Thyroid gland (tissue), 4 donors: ENCODE measurements at regions not wholly inside any gene's neighbourhood (a gene's known extent, or its start where the extent isn't known, plus 50 kb on each side); places are given as distances from the start of the nearest gene placed in this dataset.

ENCODE experiments used
- DNase-seq, 2 donors: peaks; one replicate each; pipeline ENCODE4 v3.0.0-alpha.2; 2019
- H3K27ac ChIP-seq, 3 donors: fragments of 200-600 bp; sonication (generic); 1 replicate in 2 of 3; 2 replicates in 1 of 3; pipeline ENCODE4 v1.5.1; 2016 to 2019; ENCODE audit warnings: mild to moderate bottlenecking in 1 of 3, moderate library complexity in 1 of 3
- H3K27me3 ChIP-seq: fragments of 200-600 bp; sonication (generic); one replicate; pipeline ENCODE4 v1.5.1; 2019
- H3K36me3 ChIP-seq, 2 donors: fragments of 200-600 bp; sonication (generic); one replicate each; pipeline ENCODE4 v1.5.1; 2016 to 2019
- H3K4me1 ChIP-seq, 2 donors: fragments of 200-600 bp; sonication (generic); one replicate each; pipeline ENCODE4 v1.5.1; 2017 to 2019
- H3K4me3 ChIP-seq, 3 donors: fragments of 200-600 bp; sonication (generic); replicated peaks in 1 of 3; 1 replicate in 2 of 3; 2 replicates in 1 of 3; pipeline ENCODE4 v1.5.1; 2016; ENCODE audit warnings: mild to moderate bottlenecking in 1 of 3
- H3K9me3 ChIP-seq: fragments of 200-600 bp; sonication (generic); one replicate; pipeline ENCODE4 v1.5.1; 2017
- POLR2A ChIP-seq, 2 donors: fragments of 450-650 bp; IDR thresholded peaks; one replicate each; pipeline ENCODE4 v1.6.1; 2017; ENCODE audit warnings: antibody characterized with exemption in 2 of 2, mild to moderate bottlenecking in 2 of 2, moderate library complexity in 1 of 2
- WGBS, 2 donors: methylation state at CpG; one replicate each; pipeline ENCODE4 v1.1.5; 2017; 5-methylcytosine and 5-hydroxymethylcytosine counted together
- intact Hi-C: fragments of 100-400 bp; cut with DNase I; formaldehyde crosslinking; loops from one replicate; pipeline ENCODE4 v1.15.1; 2023
- TF ChIP-seq, protein P1 (sequence below), 6 experiments: fragments of 200-600 bp in 3 of 6; fragments of 450-650 bp in 3 of 6; sonication (generic) in 3 of 6; IDR thresholded peaks; one replicate each; pipeline ENCODE4 v1.5.1; 2016 to 2019; ENCODE audit warnings: antibody characterized with exemption in 6 of 6, mild to moderate bottlenecking in 2 of 6, inconsistent platforms in 1 of 6, moderate library complexity in 1 of 6

GRCh38 chr3:111315930-111316587 is 225.9 kb upstream of the CD96 start:
- intact Hi-C loops, result no loop called here
- 53 to 56% methylated on average over 4 of the region's 4 CpGs for WGBS, 2 donors
- no peaks in the 10 kb centered on the region for H3K4me1 ChIP-seq
- H3K4me3 ChIP-seq, result no peak overlapping the region
- DNase-seq, result no peak
- H3K9me3 ChIP-seq, result no peaks in the 10 kb centered on the region
- H3K27ac ChIP-seq, result no peak overlapping the region
- H3K27me3 ChIP-seq, result no peaks in the 10 kb centered on the region
- no peaks in the 10 kb centered on the region for H3K36me3 ChIP-seq
- TF ChIP-seq, protein P1, sequence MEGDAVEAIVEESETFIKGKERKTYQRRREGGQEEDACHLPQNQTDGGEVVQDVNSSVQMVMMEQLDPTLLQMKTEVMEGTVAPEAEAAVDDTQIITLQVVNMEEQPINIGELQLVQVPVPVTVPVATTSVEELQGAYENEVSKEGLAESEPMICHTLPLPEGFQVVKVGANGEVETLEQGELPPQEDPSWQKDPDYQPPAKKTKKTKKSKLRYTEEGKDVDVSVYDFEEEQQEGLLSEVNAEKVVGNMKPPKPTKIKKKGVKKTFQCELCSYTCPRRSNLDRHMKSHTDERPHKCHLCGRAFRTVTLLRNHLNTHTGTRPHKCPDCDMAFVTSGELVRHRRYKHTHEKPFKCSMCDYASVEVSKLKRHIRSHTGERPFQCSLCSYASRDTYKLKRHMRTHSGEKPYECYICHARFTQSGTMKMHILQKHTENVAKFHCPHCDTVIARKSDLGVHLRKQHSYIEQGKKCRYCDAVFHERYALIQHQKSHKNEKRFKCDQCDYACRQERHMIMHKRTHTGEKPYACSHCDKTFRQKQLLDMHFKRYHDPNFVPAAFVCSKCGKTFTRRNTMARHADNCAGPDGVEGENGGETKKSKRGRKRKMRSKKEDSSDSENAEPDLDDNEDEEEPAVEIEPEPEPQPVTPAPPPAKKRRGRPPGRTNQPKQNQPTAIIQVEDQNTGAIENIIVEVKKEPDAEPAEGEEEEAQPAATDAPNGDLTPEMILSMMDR (IDR thresholded peaks at IDR 0.05), result no peak
- TF ChIP-seq POLR2A (IDR thresholded peaks at IDR 0.05), result no peak

DNA sequence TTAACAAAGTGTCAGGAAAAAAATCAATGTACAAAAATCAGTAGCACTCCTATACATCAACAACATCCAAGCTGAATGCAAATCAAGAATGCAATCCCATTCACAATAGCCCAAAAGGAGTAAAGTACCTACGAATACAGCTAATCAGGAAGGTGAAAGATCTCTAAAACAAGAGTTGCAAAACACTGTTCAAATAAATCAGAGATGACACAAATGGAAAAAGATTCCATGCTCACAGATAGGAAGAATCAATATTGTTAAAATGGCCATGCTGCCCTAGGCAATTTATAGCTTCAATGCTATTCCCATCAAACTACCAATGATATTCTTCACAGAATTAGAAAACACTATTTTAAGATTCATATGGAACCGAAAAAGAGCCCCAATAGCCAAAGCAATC is 223.7 kb upstream of the CD96 start:
- WGBS, 2 donors, result 49 to 75% methylated on average over 2 of the region's 2 CpGs
- DNase-seq, result no peak
- Histone ChIP-seq H3K27me3 (no peaks in the 10 kb centered on the region), H3K27ac (no peak overlapping the region), H3K9me3 (no peaks in the 10 kb centered on the region), H3K4me1 (peaks cover 5 to 9% of the 10 kb centered on the region in 2 donors), H3K4me3 (no peak overlapping the region), H3K36me3 (no peaks in the 10 kb centered on the region)
- TF ChIP-seq, protein P1 (IDR thresholded peaks at IDR 0.05), result no peak
- TF ChIP-seq POLR2A (IDR thresholded peaks at IDR 0.05), result no peak
- intact Hi-C loops, result no loop called here

GRCh38 chr3:111319598-111319997 is 222.4 kb upstream of the CD96 start:
- 95 to 100% methylated on average over 1 of the region's 1 CpG for WGBS, 2 donors
- no peak overlapping the region for H3K27ac ChIP-seq
- intact Hi-C loops, result no loop called here
- no peak overlapping the region for H3K4me3 ChIP-seq
- DNase-seq, result no peak
- peaks cover 9 to 13% of the 10 kb centered on the region in 2 donors for H3K4me1 ChIP-seq
- TF ChIP-seq, protein P1 (IDR thresholded peaks at IDR 0.05), result no peak
- no peak for TF ChIP-seq POLR2A (IDR thresholded peaks at IDR 0.05)
- no peaks in the 10 kb centered on the region for H3K9me3 ChIP-seq
- no peaks in the 10 kb centered on the region for H3K27me3 ChIP-seq
- no peaks in the 10 kb centered on the region for H3K36me3 ChIP-seq

DNA sequence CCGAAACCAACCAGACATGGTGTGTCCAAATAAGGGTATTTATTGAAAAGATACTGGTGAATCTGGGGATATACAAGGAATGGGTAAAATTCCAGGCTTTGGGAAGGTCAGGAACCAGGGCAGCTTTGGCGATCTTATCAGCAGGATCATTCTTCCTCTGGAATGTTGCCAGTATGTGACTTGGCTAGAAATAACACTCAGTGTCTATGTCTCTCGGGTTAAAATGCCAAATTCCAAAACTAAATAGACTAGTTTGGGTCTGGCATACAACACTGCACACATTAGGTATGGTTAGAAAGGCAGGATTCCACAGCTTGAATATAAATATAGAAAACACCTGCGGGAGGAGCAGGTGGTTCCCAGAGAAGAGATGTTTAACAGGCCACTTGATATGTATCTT is 220.2 kb upstream of the CD96 start:
- H3K4me1 ChIP-seq, result peaks cover 9 to 15% of the 10 kb centered on the region in 2 donors
- DNase-seq, result no peak
- H3K27ac ChIP-seq, result no peak overlapping the region
- intact Hi-C loops, result no loop called here
- no peaks in the 10 kb centered on the region for H3K27me3 ChIP-seq
- no peaks in the 10 kb centered on the region for H3K9me3 ChIP-seq
- TF ChIP-seq, protein P1 (IDR thresholded peaks at IDR 0.05), result no peak
- no peak for TF ChIP-seq POLR2A (IDR thresholded peaks at IDR 0.05)
- no peak overlapping the region for H3K4me3 ChIP-seq
- H3K36me3 ChIP-seq, result no peaks in the 10 kb centered on the region
- WGBS, 2 donors, result 26 to 30% methylated on average over 4 of the region's 4 CpGs

DNA sequence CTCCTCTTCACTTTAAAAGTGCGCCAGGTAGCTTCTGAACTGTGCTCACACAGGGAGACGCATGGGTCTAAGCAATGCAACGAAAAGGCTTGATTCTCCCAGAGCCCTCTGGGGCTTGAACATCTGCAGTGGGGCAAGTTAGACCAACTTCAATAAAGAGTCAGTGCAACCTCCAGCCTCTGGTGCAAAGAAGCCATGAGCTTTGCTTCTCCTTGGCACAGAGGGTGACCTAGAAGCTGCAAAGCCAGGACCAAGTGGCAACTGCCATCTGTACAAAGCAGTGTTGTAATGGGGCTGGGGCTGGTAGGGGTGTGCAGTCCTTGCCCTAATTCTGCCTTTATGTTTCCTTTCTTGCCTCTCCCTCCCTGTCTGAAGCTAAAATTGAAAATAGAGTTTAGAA is 219.0 kb upstream of the CD96 start:
- Histone ChIP-seq H3K4me3 (no peak overlapping the region), H3K9me3 (no peaks in the 10 kb centered on the region), H3K4me1 (peaks cover 9 to 15% of the 10 kb centered on the region in 2 donors), H3K27me3 (no peaks in the 10 kb centered on the region), H3K36me3 (no peaks in the 10 kb centered on the region), H3K27ac (no peak overlapping the region)
- 93% methylated on average over 3 of the region's 3 CpGs for WGBS, 2 donors
- TF ChIP-seq, protein P1 (IDR thresholded peaks at IDR 0.05), result no peak
- TF ChIP-seq POLR2A (IDR thresholded peaks at IDR 0.05), result no peak
- intact Hi-C loops, result no loop called here
- DNase-seq, result no peak
